ENCODE measurements at regions not wholly inside any gene's neighbourhood (a gene's known extent, or its start where the extent isn't known, plus 50 kb on each side); places are given as distances from the start of the nearest gene placed in this dataset.

- TF ChIP-seq POLR2A (IDR thresholded peaks at IDR 0.05; ENCODE audit: low read length): no peak
- TF ChIP-seq GATA1 (IDR thresholded peaks at IDR 0.05; ENCODE audit: low read depth, low read length): no peak
Observed at GRCh38 chr14:96671218-96671617, 126.0 kb upstream of the VRK1 start.

All from erythroblast (primary cell).